NCI-H774 (cell line): ENCODE measurements at regions not wholly inside any gene's neighbourhood (a gene's known extent, or its start where the extent isn't known, plus 50 kb on each side); places are given as distances from the start of the nearest gene placed in this dataset.

ENCODE experiments used
- DNase-seq: peaks from one replicate; lab custom pipeline; 2025; lab: John Stamatoyannopoulos, UW

DNA sequence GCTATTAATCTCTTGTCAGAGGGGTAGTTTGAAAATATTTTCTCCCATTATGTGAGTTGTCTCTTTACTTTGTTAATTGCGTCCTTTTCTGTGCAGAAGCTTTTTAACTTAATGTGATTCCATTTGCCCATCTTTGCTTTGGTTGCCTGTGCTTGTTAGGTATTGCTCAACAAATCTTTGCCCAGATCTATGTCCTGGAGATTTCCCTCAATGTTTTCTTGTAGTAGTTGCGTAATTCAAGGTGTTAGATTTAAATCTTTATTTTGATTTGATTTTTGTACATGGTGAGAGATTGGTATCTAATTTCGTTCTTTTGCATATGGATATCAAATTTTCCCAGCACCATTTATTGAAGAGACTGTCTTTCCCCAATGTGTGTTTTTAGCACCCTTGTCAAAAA lies 567.2 kb downstream of the DNAJB9 start:
- no peak for DNase-seq

- DNase-seq, result no peak
These were observed 585.1 kb downstream of the DNAJB9 start for GRCh38 chr7:109154748-109155147.

DNA sequence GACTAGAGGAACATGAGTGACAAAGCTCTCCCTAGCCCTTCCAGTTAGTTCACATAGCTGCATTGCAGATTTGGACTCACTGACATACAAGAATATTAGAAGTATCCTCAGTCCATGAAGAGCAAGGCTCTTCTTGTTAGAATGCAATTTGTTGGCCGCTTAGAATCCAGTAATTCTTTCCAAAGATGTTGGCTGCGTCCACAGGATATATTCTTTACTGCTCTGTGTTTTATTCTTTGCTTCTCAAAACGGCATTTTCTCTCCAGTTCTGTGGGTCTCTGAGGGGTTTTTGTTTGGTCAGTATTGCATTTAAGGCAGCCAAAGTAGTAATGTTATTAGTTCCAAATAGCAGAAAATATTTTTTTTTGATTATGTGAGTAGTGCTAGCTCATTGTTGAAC lies 588.6 kb downstream of the DNAJB9 start:
- no peak for DNase-seq

DNA sequence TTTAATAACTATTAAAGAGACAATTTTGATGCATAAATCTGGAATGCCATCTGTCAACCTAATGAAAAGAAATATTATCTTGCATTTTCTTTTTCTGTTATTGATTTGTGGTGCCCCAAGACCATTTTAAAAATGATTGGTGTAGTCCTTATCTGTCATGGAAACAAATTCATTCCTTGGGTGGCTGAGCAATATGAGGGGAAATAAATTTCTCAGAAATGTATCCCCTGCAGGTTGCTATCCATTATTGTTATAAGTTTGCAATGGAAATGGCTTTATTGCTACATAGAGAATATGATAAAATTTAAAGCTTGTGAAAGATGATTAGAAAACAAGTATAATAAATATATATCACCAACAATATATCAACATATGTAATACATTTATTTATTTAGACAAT lies 607.0 kb downstream of the DNAJB9 start:
- DNase-seq, result no peak

- no peak for DNase-seq
These were observed 608.7 kb downstream of the DNAJB9 start for GRCh38 chr7:109178342-109178741.

GRCh38 chr7:109179601-109180000 lies 609.9 kb downstream of the DNAJB9 start:
- DNase-seq, result no peak

DNA sequence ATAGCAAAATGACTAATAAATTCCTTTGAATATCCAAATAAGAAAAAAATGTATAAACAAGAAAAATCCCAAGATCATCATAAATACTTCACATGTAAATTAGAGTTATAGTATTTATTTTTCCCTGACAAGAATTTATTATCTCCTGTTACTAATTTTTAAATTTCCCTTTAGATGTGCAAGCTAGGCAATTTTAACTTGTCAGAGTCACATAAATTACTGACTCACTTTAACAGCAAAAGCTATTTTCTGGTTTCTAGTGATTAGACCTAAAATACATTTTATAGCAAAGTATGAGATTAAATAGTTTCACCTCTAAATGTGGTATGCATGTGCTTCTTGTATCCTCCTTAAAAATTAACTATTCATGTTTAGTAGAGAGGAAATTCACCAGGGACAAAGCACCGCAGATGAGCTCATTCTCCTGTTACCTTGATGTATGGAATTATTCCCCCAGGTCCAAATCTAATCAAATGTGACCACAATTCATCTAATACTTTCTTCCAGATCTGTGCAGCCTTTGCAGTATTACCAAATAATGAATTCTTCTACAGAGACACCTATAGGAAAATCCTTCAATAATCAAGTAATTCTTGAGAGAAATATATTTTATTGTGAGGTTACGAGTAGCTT lies 621.2 kb downstream of the DNAJB9 start:
- DNase-seq, result no peak

DNA sequence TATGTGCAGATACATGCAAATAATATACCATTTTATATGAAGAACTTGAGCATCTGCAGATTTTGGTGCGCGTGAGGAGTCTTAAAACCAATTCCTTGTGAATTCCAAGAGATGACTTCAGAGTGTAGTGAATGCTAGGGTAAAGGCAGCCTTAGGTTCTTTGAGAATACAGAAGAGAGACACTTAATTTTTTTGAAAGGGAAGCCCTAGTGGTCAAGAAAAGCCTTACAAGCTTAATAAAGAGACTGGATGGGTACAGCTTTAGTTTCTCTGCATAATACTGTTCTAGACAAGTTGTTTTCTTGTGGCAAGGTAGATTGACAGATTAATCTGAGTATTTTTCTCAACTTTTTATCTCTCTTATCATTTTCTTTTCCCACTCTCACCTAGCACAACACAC lies 636.5 kb downstream of the DNAJB9 start:
- no peak for DNase-seq

GRCh38 chr7:109213081-109213480 lies 643.4 kb downstream of the DNAJB9 start:
- DNase-seq, result no peak

GRCh38 chr7:109215341-109215740 lies 645.7 kb downstream of the DNAJB9 start:
- DNase-seq, result no peak

GRCh38 chr7:109224100-109224499 lies 654.4 kb downstream of the DNAJB9 start:
- no peak for DNase-seq

- DNase-seq, result no peak
These were observed 657.0 kb downstream of the DNAJB9 start for GRCh38 chr7:109226699-109227098.

GRCh38 chr7:109235316-109235715 lies 665.6 kb downstream of the DNAJB9 start:
- DNase-seq, result no peak

DNA sequence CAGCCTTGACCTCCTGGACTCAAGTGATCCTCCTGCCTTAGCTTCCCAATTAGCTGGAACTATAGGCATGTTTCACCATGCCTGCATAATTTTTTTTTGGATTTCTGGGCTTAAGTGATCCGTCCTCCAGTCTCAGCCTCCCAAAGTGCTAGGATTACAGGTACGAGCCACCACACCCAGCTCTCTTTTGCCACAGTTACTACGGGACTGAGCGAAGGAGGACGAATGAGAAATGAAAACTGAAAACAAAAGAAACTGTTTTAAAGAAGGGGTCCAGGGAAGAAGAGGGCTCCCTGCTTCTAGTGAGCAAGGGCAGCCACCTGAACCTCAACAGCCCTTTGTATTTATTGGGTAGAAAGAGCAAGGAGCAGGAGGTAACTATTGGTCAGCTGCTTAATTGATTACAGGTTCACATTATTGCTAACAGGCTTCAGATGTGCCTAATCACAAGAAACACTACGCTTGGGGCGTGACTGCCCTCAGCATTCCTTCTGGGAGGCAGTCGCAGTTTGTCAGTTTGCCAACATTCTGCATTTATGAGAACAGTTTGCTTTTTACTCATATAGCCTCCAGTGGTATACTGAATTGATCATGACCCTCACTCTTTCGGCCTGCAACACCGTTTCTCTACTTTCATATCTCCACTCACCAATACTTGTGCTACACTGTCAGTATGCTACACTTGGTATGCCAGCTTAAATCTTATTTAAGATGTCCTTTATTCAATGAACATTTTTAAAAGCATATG lies 676.8 kb downstream of the DNAJB9 start:
- DNase-seq, result no peak

DNA sequence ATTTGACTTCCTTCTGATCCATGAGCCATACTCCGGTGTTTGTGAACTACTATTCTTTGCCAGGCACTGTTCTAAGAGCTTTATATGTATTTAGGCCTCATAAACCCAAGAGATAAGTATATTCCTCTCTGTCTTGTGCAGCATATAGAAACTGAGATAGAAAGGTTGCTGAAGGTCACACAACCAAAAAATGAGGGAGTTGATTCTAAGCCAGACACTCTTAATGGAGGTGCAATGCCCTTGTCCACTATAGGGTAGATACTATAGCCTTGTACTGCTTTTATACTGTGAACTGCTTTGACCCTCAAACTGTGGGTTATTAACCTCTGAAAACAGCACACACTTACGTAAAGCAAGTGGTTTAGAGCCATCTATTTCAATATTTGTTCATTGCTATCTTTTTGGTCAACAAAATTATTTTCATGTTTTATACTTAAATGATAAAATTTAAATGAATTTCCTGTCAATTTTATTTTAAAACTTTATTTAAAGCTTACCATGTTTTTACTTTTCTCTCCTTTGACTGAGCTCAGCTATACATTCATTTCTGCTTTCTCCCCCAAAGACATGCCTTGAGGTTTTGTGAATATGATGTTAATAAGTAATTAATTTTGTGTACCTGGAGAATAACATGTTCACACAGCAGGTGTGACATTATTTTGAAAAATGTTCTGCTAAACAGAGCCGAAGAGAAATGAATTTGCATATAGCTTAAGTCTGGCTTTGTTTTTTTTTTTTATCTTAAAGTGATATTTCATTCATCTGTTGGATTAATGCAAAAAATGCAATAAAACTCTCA lies 687.3 kb downstream of the DNAJB9 start:
- DNase-seq, result no peak

GRCh38 chr7:109259151-109259550 lies 689.5 kb downstream of the DNAJB9 start:
- DNase-seq, result no peak

DNA sequence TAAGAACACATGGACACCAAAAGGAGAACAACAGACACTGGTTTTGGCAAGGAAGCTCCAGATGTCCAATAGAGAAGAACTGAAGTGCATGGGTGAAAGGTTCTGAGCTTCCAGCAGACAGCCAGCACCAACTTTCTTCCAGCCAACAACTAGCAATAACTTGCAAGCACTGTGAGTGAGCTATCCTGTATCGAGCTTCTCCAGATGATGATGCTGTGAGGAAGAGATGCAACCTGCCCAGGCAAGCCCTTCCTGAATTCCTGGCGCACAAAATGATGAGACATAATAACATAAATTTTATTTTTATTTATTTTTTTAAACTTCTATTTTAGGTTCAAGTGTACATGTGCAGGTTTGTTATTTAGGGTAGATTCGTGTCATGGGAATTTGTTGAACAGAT lies 692.1 kb downstream of the DNAJB9 start:
- no peak for DNase-seq

- DNase-seq, result no peak
These were observed 696.9 kb downstream of the DNAJB9 start for GRCh38 chr7:109266610-109267009.

GRCh38 chr7:109276348-109276747 lies 706.7 kb downstream of the DNAJB9 start:
- DNase-seq, result no peak

- no peak for DNase-seq
These were observed 713.1 kb downstream of the DNAJB9 start for GRCh38 chr7:109282726-109283125.

- DNase-seq, result no peak
These were observed 715.3 kb downstream of the DNAJB9 start for GRCh38 chr7:109284943-109285342.

GRCh38 chr7:109295158-109295557 lies 725.5 kb downstream of the DNAJB9 start:
- no peak for DNase-seq

GRCh38 chr7:109308816-109309215 lies 739.1 kb downstream of the DNAJB9 start:
- DNase-seq, result no peak
